ENCODE measurements at regions not wholly inside any gene's neighbourhood (a gene's known extent, or its start where the extent isn't known, plus 50 kb on each side); places are given as distances from the start of the nearest gene placed in this dataset.
"Not testable (repeated sequence)": the region's sequence is repeated elsewhere in the genome, so short reads cannot be mapped to it uniquely, and the experiment has no call there.

GRCh38 chr4:127403471-127404084 is 229.2 kb upstream of the INTU start:
- H3K27ac ChIP-seq = no peak overlapping the region
- TF ChIP-seq, protein P1, sequence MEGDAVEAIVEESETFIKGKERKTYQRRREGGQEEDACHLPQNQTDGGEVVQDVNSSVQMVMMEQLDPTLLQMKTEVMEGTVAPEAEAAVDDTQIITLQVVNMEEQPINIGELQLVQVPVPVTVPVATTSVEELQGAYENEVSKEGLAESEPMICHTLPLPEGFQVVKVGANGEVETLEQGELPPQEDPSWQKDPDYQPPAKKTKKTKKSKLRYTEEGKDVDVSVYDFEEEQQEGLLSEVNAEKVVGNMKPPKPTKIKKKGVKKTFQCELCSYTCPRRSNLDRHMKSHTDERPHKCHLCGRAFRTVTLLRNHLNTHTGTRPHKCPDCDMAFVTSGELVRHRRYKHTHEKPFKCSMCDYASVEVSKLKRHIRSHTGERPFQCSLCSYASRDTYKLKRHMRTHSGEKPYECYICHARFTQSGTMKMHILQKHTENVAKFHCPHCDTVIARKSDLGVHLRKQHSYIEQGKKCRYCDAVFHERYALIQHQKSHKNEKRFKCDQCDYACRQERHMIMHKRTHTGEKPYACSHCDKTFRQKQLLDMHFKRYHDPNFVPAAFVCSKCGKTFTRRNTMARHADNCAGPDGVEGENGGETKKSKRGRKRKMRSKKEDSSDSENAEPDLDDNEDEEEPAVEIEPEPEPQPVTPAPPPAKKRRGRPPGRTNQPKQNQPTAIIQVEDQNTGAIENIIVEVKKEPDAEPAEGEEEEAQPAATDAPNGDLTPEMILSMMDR (IDR thresholded peaks at IDR 0.05) = no peak
- TF ChIP-seq ZFX (IDR thresholded peaks at IDR 0.05; ENCODE audit: borderline replicate concordance) = no peak

DNA sequence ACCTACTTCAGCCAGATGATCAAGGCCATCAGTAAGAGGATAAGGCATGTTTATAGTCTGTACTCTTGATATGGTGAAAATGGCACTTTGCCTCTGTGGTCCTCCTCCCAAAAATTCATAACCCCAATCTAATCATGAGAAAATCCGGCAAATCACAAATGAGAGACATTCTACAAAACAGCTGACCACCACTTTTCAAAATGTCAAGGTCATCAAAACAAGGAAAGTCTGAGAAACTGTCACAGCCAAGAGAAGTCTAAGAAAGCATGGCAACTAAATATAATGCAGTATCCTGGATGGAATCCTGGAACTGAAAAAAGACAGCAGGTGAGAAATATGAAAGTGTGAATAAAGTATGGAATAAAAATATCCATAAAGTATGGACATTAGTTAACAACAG is 226.6 kb upstream of the INTU start:
- TF ChIP-seq, protein P1 (IDR thresholded peaks at IDR 0.05) = no peak
- no peak for TF ChIP-seq ZFX (IDR thresholded peaks at IDR 0.05; ENCODE audit: borderline replicate concordance)
- H3K27ac ChIP-seq = no peak overlapping the region

DNA sequence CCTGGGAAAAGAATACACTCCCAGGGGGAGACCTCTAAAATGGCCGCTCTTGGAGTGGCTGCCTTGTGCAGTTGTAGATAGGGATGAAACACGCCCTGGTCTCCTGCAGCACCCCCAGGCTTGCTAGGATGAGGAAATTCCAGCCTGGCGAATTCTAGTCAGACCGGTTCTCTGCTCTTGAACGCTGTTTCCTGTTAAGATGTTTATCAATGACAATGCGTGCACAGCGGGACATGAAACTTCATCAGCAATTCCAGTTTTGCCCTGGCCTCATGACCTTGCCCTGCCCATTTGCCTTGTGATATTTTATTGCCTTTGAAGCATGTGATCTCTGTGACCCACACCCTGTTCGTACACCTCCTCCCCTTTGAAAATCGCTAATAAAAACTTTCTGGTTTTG is 225.2 kb upstream of the INTU start:
- not testable (repeated sequence) for H3K27ac ChIP-seq

DNA sequence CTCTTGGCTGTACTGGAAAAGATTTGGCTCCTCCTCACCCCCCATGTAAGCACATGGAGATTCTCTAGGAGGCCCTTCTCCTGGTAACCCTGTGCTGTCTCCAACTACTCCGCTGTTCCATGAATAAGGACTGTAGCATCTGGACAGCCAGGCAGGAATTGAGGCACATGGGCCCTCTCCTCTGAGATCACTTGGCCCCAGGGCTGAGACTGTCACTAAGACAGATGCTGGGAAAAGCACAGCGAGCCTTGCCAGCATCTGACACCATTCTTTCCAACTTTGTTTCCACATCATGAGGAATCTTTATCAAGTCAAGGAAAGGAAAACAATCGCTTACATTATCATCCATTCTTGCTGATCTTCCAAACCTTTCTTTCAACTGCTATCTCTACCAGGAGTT is 222.6 kb upstream of the INTU start:
- TF ChIP-seq, protein P1 (IDR thresholded peaks at IDR 0.05) = no peak
- no peak for TF ChIP-seq ZFX (IDR thresholded peaks at IDR 0.05; ENCODE audit: borderline replicate concordance)

GRCh38 chr4:127410644-127411043 is 222.1 kb upstream of the INTU start:
- TF ChIP-seq, protein P1 (IDR thresholded peaks at IDR 0.05) = no peak
- TF ChIP-seq ZFX (IDR thresholded peaks at IDR 0.05; ENCODE audit: borderline replicate concordance) = no peak
- no peak overlapping the region for H3K27ac ChIP-seq

More for the DNA sequence above, 222.6 kb upstream of the INTU start:
- no peak overlapping the region for H3K27ac ChIP-seq

DNA sequence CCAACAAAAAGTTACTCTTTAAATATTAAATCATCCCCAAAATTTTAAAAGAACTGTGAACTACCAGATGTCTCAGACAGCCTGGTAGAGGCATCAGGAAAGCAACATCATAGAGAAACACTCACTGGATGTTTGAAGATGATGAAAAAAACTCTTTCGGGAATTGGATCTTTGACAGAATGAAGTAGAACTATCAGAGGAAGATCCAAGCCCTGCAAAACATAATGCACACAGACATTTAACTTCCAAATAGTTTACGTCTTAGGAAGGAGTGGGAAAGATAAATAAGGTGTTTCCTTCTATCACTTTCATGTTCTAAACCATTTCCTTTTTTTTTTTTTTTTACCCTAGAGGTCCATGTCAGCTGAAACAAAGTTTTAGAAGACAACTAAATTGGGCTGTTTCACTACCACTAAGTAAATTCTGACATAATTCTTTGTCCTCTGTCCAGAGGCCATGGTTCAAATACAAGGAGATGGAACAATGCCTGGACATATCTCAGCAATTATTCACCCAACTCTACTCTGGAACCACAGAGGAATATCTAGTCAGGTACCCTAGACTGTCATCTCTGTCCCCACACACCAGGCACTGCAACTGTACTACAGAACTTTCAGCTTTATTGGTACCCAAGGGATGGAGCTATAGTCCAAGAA is 217.7 kb upstream of the INTU start:
- H3K27ac ChIP-seq = no peak overlapping the region
- TF ChIP-seq, protein P1 (IDR thresholded peaks at IDR 0.05) = no peak
- no peak for TF ChIP-seq ZFX (IDR thresholded peaks at IDR 0.05; ENCODE audit: borderline replicate concordance)

GRCh38 chr4:127416115-127416514 is 216.6 kb upstream of the INTU start:
- no peak overlapping the region for H3K27ac ChIP-seq
- TF ChIP-seq, protein P1 (IDR thresholded peaks at IDR 0.05) = no peak
- no peak for TF ChIP-seq ZFX (IDR thresholded peaks at IDR 0.05; ENCODE audit: borderline replicate concordance)

Measured in 22Rv1 (cell line).